Keratinocyte (primary cell): ENCODE measurements at regions not wholly inside any gene's neighbourhood (a gene's known extent, or its start where the extent isn't known, plus 50 kb on each side); places are given as distances from the start of the nearest gene placed in this dataset.

ENCODE experiments used
- CTCF ChIP-seq, 3 experiments: IDR thresholded peaks in 1 of 3; conservative IDR thresholded peaks in 1 of 3; optimal IDR thresholded peaks in 1 of 3; 2 replicates in 2 of 3; 3 replicates in 1 of 3; pipeline versions ENCODE3 to v1.5.1; 2011; ENCODE audit warnings: low read length in 3 of 3, mild to moderate bottlenecking in 3 of 3, moderate library complexity in 2 of 3, control low read depth in 1 of 3, inconsistent platforms in 1 of 3; ENCODE audit not compliant: insufficient read depth in 2 of 3; ENCODE audit errors: extremely low read depth in 1 of 3
- EZH2 ChIP-seq: IDR thresholded peaks from one replicate; pipeline ENCODE4 v1.6.1; 2012; ENCODE audit warnings: inconsistent platforms, mild to moderate bottlenecking, low read length, moderate library complexity

GRCh38 chrX:714131-714530, 83.5 kb downstream of the SHOX start:
- TF ChIP-seq CTCF (optimal IDR thresholded peaks at IDR 0.05 in 1 of 3, IDR thresholded peaks at IDR 0.05 in 1 of 3, conservative IDR thresholded peaks at IDR 0.05 in 1 of 3; ENCODE audit: extremely low read depth in 1 of 3, insufficient read depth in 2 of 3, low read length in 3 of 3), result no peak
- no peak for TF ChIP-seq EZH2
